K562 (cell line): ENCODE measurements at regions not wholly inside any gene's neighbourhood (a gene's known extent, or its start where the extent isn't known, plus 50 kb on each side); places are given as distances from the start of the nearest gene placed in this dataset.

Experiments
- NEUROD1 ChIP-seq: fragments of 150-350 bp; IDR thresholded peaks from 2 replicates; pipeline ENCODE4 v1.6.1; 2014; ENCODE audit warnings: borderline replicate concordance, low read length, low read depth; ENCODE audit not compliant: partially characterized antibody
- NR4A1 ChIP-seq, 2 experiments: fragments of 250-450 bp in 1 of 2; fragments of 450-650 bp in 1 of 2; sonication (Bioruptor Pico) in 1 of 2; IDR thresholded peaks; 2 replicates each; pipeline versions ENCODE4 v1.4.0 to v1.6.1; 2016 to 2020; ENCODE audit warnings: mild to moderate bottlenecking in 2 of 2, missing compliant biosample characterization in 1 of 2, missing genetic modification characterization in 1 of 2, moderate library complexity in 1 of 2
- RBBP5 ChIP-seq: fragments of 200-600 bp; sonication (generic); IDR thresholded peaks from 2 replicates; pipeline ENCODE4 v1.6.1; 2012; ENCODE audit warnings: borderline replicate concordance, mild to moderate bottlenecking, low read length, control low read depth, inconsistent platforms; ENCODE audit not compliant: insufficient read depth, poor library complexity, severe bottlenecking
- RERE ChIP-seq: sonication (generic); formaldehyde crosslinking; IDR thresholded peaks from 2 replicates; pipeline ENCODE4 v1.8.0; 2023; ENCODE audit warnings: missing genetic modification reagents, mild to moderate bottlenecking, borderline replicate concordance
- THAP12 ChIP-seq: fragments of 250-450 bp; sonication (Bioruptor Pico); IDR thresholded peaks from 2 replicates; pipeline ENCODE4 v1.9.0; 2021; ENCODE audit warnings: mild to moderate bottlenecking, inconsistent platforms
- THRAP3 ChIP-seq: fragments of 450-650 bp; IDR thresholded peaks from 2 replicates; pipeline ENCODE4 v1.6.1; 2016; ENCODE audit warnings: mild to moderate bottlenecking, inconsistent platforms, borderline replicate concordance
- ZBTB1 ChIP-seq: sonication (generic); formaldehyde crosslinking; IDR thresholded peaks from 2 replicates; pipeline ENCODE4 v1.8.1; 2023; ENCODE audit warnings: missing genetic modification reagents, low read depth, mild to moderate bottlenecking, borderline replicate concordance
- ZBTB49 ChIP-seq: sonication (generic); formaldehyde crosslinking; IDR thresholded peaks from 2 replicates; pipeline ENCODE4 v1.8.0; 2022; ENCODE audit warnings: missing genetic modification reagents, mild to moderate bottlenecking, borderline replicate concordance
- ZNF551 ChIP-seq: fragments of 250-450 bp; sonication (Bioruptor Pico); IDR thresholded peaks from 2 replicates; pipeline ENCODE4 v1.5.0; 2021; ENCODE audit warnings: mild to moderate bottlenecking, moderate library complexity
- ZNF609 ChIP-seq: sonication (generic); formaldehyde crosslinking; IDR thresholded peaks from 2 replicates; pipeline ENCODE4 v1.8.1; 2023; ENCODE audit warnings: missing genetic modification reagents, mild to moderate bottlenecking, borderline replicate concordance

GRCh38 chr4:65217179-65217578 is 453.1 kb downstream of the EPHA5 start (continued):
- TF ChIP-seq RERE: no peak
- no peak for TF ChIP-seq RBBP5
- TF ChIP-seq ZNF551 (CRISPR knock-in tag): no peak
- no peak for TF ChIP-seq NEUROD1
- no peak for TF ChIP-seq THRAP3
- no peak for TF ChIP-seq NR4A1 (CRISPR knock-in tag; IDR thresholded peaks at IDR 0.05)
- no peak for TF ChIP-seq NR4A1 (tag; IDR thresholded peaks at IDR 0.05)
- no peak for TF ChIP-seq THAP12 (CRISPR knock-in tag)
- no peak for TF ChIP-seq ZBTB49
- TF ChIP-seq ZNF609 (CRISPR knock-in tag): no peak
- TF ChIP-seq ZBTB1 (CRISPR knock-in tag): no peak
